ENCODE measurements at regions not wholly inside any gene's neighbourhood (a gene's known extent, or its start where the extent isn't known, plus 50 kb on each side); places are given as distances from the start of the nearest gene placed in this dataset.

DNA sequence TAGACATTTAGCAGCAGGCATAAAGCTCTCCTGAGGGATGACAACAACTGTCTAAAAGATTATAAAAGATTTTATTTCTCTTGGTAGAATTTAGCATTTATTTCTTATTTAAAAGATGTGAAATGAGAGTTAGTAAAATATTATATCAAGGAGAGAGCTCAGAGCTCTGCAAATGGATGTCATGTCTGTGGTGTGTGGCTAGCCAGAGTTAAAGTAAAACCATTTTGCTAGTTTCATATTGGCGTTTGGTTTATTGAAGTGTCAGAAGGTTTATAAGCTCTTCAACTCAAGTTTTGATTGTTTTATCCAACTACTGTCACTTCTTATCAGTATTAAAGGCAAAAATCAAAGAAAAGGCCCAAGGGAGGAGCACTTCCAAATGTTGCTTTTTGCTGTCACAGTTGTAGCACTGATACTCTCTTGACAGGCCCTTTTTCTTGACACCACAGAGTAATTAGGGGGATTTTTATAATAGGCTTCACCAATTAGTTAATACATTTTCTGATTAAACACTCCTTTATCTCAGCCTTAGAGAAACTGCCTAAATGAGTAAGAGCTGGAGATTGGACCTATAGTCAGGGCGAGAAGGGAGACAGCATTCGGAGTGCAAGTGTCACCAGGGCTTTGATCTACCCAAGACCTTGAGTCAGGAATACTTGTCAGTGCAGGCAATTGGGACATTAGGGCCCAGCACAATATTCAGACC is 233.9 kb downstream of the PTBP2 start:
- TF ChIP-seq ZNF501 (tag by site-specific recombination; IDR thresholded peaks at IDR 0.05) (no peak), ZNF416 (tag by site-specific recombination; IDR thresholded peaks at IDR 0.05) (no peak), ZNF274 (IDR thresholded peaks at IDR 0.05; ENCODE audit: low read length) (no peak), ZNF274 (tag by site-specific recombination; IDR thresholded peaks at IDR 0.05; ENCODE audit: borderline replicate concordance) (no peak), ZNF768 (tag by site-specific recombination; IDR thresholded peaks at IDR 0.05) (no peak), ZNF747 (tag by site-specific recombination; IDR thresholded peaks at IDR 0.05) (no peak), ZNF664 (tag by site-specific recombination; IDR thresholded peaks at IDR 0.05) (no peak), ZNF623 (tag by site-specific recombination; IDR thresholded peaks at IDR 0.05) (no peak), HOXC10 (CRISPR knock-in tag; IDR thresholded peaks at IDR 0.05) (no peak), MYNN (tag by site-specific recombination; IDR thresholded peaks at IDR 0.05; ENCODE audit: borderline replicate concordance) (no peak), ZNF175 (tag by site-specific recombination; IDR thresholded peaks at IDR 0.05) (no peak)
- TF ChIP-seq, protein P1, sequence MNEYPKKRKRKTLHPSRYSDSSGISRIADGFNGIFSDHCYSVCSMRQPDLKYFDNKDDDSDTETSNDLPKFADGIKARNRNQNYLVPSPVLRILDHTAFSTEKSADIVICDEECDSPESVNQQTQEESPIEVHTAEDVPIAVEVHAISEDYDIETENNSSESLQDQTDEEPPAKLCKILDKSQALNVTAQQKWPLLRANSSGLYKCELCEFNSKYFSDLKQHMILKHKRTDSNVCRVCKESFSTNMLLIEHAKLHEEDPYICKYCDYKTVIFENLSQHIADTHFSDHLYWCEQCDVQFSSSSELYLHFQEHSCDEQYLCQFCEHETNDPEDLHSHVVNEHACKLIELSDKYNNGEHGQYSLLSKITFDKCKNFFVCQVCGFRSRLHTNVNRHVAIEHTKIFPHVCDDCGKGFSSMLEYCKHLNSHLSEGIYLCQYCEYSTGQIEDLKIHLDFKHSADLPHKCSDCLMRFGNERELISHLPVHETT (tag by site-specific recombination; IDR thresholded peaks at IDR 0.05): no peak
- TF ChIP-seq, protein P2, sequence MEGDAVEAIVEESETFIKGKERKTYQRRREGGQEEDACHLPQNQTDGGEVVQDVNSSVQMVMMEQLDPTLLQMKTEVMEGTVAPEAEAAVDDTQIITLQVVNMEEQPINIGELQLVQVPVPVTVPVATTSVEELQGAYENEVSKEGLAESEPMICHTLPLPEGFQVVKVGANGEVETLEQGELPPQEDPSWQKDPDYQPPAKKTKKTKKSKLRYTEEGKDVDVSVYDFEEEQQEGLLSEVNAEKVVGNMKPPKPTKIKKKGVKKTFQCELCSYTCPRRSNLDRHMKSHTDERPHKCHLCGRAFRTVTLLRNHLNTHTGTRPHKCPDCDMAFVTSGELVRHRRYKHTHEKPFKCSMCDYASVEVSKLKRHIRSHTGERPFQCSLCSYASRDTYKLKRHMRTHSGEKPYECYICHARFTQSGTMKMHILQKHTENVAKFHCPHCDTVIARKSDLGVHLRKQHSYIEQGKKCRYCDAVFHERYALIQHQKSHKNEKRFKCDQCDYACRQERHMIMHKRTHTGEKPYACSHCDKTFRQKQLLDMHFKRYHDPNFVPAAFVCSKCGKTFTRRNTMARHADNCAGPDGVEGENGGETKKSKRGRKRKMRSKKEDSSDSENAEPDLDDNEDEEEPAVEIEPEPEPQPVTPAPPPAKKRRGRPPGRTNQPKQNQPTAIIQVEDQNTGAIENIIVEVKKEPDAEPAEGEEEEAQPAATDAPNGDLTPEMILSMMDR (tag by site-specific recombination; IDR thresholded peaks at IDR 0.05): no peak
- TF ChIP-seq, protein P3, sequence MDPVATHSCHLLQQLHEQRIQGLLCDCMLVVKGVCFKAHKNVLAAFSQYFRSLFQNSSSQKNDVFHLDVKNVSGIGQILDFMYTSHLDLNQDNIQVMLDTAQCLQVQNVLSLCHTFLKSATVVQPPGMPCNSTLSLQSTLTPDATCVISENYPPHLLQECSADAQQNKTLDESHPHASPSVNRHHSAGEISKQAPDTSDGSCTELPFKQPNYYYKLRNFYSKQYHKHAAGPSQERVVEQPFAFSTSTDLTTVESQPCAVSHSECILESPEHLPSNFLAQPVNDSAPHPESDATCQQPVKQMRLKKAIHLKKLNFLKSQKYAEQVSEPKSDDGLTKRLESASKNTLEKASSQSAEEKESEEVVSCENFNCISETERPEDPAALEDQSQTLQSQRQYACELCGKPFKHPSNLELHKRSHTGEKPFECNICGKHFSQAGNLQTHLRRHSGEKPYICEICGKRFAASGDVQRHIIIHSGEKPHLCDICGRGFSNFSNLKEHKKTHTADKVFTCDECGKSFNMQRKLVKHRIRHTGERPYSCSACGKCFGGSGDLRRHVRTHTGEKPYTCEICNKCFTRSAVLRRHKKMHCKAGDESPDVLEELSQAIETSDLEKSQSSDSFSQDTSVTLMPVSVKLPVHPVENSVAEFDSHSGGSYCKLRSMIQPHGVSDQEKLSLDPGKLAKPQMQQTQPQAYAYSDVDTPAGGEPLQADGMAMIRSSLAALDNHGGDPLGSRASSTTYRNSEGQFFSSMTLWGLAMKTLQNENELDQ (tag by site-specific recombination; IDR thresholded peaks at IDR 0.05; ENCODE audit: low read depth): no peak
- TF ChIP-seq, protein P4, sequence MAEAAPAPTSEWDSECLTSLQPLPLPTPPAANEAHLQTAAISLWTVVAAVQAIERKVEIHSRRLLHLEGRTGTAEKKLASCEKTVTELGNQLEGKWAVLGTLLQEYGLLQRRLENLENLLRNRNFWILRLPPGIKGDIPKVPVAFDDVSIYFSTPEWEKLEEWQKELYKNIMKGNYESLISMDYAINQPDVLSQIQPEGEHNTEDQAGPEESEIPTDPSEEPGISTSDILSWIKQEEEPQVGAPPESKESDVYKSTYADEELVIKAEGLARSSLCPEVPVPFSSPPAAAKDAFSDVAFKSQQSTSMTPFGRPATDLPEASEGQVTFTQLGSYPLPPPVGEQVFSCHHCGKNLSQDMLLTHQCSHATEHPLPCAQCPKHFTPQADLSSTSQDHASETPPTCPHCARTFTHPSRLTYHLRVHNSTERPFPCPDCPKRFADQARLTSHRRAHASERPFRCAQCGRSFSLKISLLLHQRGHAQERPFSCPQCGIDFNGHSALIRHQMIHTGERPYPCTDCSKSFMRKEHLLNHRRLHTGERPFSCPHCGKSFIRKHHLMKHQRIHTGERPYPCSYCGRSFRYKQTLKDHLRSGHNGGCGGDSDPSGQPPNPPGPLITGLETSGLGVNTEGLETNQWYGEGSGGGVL (tag by site-specific recombination; IDR thresholded peaks at IDR 0.05): no peak

Data from HEK293 (cell line).